ENCODE measurements at regions not wholly inside any gene's neighbourhood (a gene's known extent, or its start where the extent isn't known, plus 50 kb on each side); places are given as distances from the start of the nearest gene placed in this dataset.

GRCh38 chr18:46294318-46294717 is 190.1 kb downstream of the HAUS1 start:
- no peaks in the 10 kb centered on the region for H3K27me3 ChIP-seq
- H3K9me3 ChIP-seq, result no peaks in the 10 kb centered on the region
- no peaks in the 10 kb centered on the region for H3K36me3 ChIP-seq
- intact Hi-C loops (cut with DNase I), result no loop called here
- no peaks in the 10 kb centered on the region for H3K4me1 ChIP-seq
- no peak for DNase-seq (ENCODE audit: extremely low spot score in 2 of 2)
- TF ChIP-seq POLR2A (IDR thresholded peaks at IDR 0.05), result no peak
- TF ChIP-seq CTCF (IDR thresholded peaks at IDR 0.05), result no peak
- no peak overlapping the region for H3K27ac ChIP-seq
- no peak overlapping the region for H3K4me3 ChIP-seq

GRCh38 chr18:46294751-46295150 is 190.6 kb downstream of the HAUS1 start:
- H3K27me3 ChIP-seq, result no peaks in the 10 kb centered on the region
- H3K4me3 ChIP-seq, result no peak overlapping the region
- H3K9me3 ChIP-seq, result no peaks in the 10 kb centered on the region
- intact Hi-C loops (cut with DNase I), result no loop called here
- no peak for DNase-seq (ENCODE audit: extremely low spot score in 2 of 2)
- no peaks in the 10 kb centered on the region for H3K4me1 ChIP-seq
- TF ChIP-seq CTCF (IDR thresholded peaks at IDR 0.05), result no peak
- TF ChIP-seq POLR2AphosphoS5 (IDR thresholded peaks at IDR 0.05; ENCODE audit: insufficient read depth in 1 of 2, low read depth in 1 of 2), result no peak
- TF ChIP-seq POLR2A (IDR thresholded peaks at IDR 0.05), result no peak
- H3K27ac ChIP-seq, result no peak overlapping the region
- H3K36me3 ChIP-seq, result no peaks in the 10 kb centered on the region

- H3K36me3 ChIP-seq, result no peaks in the 10 kb centered on the region
- no peak overlapping the region for H3K4me3 ChIP-seq
- TF ChIP-seq CTCF (IDR thresholded peaks at IDR 0.05), result no peak
- no peak for TF ChIP-seq POLR2A (IDR thresholded peaks at IDR 0.05)
- no peak for TF ChIP-seq POLR2AphosphoS5 (IDR thresholded peaks at IDR 0.05; ENCODE audit: insufficient read depth in 1 of 2, low read depth in 1 of 2)
- no peaks in the 10 kb centered on the region for H3K27me3 ChIP-seq
- H3K27ac ChIP-seq, result no peak overlapping the region
- H3K9me3 ChIP-seq, result no peaks in the 10 kb centered on the region
- DNase-seq (ENCODE audit: extremely low spot score in 2 of 2), result no peak
- H3K4me1 ChIP-seq, result no peaks in the 10 kb centered on the region
- intact Hi-C loops (cut with DNase I), result no loop called here
These were observed 191.2 kb downstream of the HAUS1 start for GRCh38 chr18:46295416-46295815.

- H3K27me3 ChIP-seq, result no peaks in the 10 kb centered on the region
- H3K4me3 ChIP-seq, result no peak overlapping the region
- TF ChIP-seq POLR2A (IDR thresholded peaks at IDR 0.05), result no peak
- no peak for DNase-seq (ENCODE audit: extremely low spot score in 2 of 2)
- intact Hi-C loops (cut with DNase I), result no loop called here
- H3K9me3 ChIP-seq, result no peaks in the 10 kb centered on the region
- no peaks in the 10 kb centered on the region for H3K4me1 ChIP-seq
- H3K36me3 ChIP-seq, result no peaks in the 10 kb centered on the region
- H3K27ac ChIP-seq, result no peak overlapping the region
These were observed 192.5 kb downstream of the HAUS1 start for GRCh38 chr18:46296656-46297055.

- DNase-seq (ENCODE audit: extremely low spot score in 2 of 2), result no peak
- TF ChIP-seq POLR2A (IDR thresholded peaks at IDR 0.05) (no peak), CTCF (IDR thresholded peaks at IDR 0.05) (no peak), POLR2AphosphoS5 (IDR thresholded peaks at IDR 0.05; ENCODE audit: insufficient read depth in 1 of 2, low read depth in 1 of 2) (no peak)
- Histone ChIP-seq H3K27ac (no peak overlapping the region), H3K4me3 (no peak overlapping the region), H3K36me3 (no peaks in the 10 kb centered on the region), H3K27me3 (no peaks in the 10 kb centered on the region), H3K9me3 (no peaks in the 10 kb centered on the region), H3K4me1 (no peaks in the 10 kb centered on the region)
- intact Hi-C loops (cut with DNase I), result no loop called here
These were observed 192.9 kb downstream of the HAUS1 start for GRCh38 chr18:46297124-46297523.

GRCh38 chr18:46297621-46298020 is 193.4 kb downstream of the HAUS1 start:
- DNase-seq (ENCODE audit: extremely low spot score in 2 of 2), result no peak
- Histone ChIP-seq H3K27ac (no peak overlapping the region), H3K4me1 (no peaks in the 10 kb centered on the region), H3K36me3 (no peaks in the 10 kb centered on the region), H3K9me3 (no peaks in the 10 kb centered on the region), H3K27me3 (no peaks in the 10 kb centered on the region), H3K4me3 (no peak overlapping the region)
- intact Hi-C loops (cut with DNase I), result no loop called here
- TF ChIP-seq POLR2A (IDR thresholded peaks at IDR 0.05) (no peak), CTCF (IDR thresholded peaks at IDR 0.05) (no peak), POLR2AphosphoS5 (IDR thresholded peaks at IDR 0.05; ENCODE audit: insufficient read depth in 1 of 2, low read depth in 1 of 2) (no peak)

Data from vagina (tissue), 2 donors.